Neural crest cell (in vitro differentiated cells): ENCODE measurements at regions not wholly inside any gene's neighbourhood (a gene's known extent, or its start where the extent isn't known, plus 50 kb on each side); places are given as distances from the start of the nearest gene placed in this dataset.

Source experiments
- DNase-seq: peaks from one replicate; pipeline ENCODE4 v3.0.0; 2021; ENCODE audit warnings: low read depth, mixed read lengths, low spot score
- H3K27ac Mint-ChIP-seq: one replicate; pipeline ENCODE4 v1.8.0; 2021; ENCODE audit warnings: mild to moderate bottlenecking, mixed read lengths; ENCODE audit not compliant: unreplicated experiment
- H3K27me3 Mint-ChIP-seq: 2 replicates; pipeline ENCODE4 v1.8.0; 2021; ENCODE audit warnings: low read depth, mild to moderate bottlenecking, mixed read lengths
- H3K36me3 Mint-ChIP-seq: 2 replicates; pipeline ENCODE4 v1.8.0; 2021; ENCODE audit warnings: low read depth, mild to moderate bottlenecking, mixed read lengths
- H3K4me1 Mint-ChIP-seq: 2 replicates; pipeline ENCODE4 v1.8.0; 2021; ENCODE audit warnings: mixed read lengths
- H3K4me3 Mint-ChIP-seq: one replicate; pipeline ENCODE4 v1.8.0; 2021; ENCODE audit warnings: mild to moderate bottlenecking, mixed read lengths
- H3K9me3 Mint-ChIP-seq: 2 replicates; pipeline ENCODE4 v1.8.0; 2021; ENCODE audit warnings: mixed read lengths
- TF ChIP-seq, protein P1 (sequence below): fragments of 200-600 bp; sonication (generic); conservative IDR thresholded peaks from 2 replicates; pipeline ENCODE4 v1.5.0; 2021; ENCODE audit warnings: antibody characterized with exemption, mild to moderate bottlenecking

DNA sequence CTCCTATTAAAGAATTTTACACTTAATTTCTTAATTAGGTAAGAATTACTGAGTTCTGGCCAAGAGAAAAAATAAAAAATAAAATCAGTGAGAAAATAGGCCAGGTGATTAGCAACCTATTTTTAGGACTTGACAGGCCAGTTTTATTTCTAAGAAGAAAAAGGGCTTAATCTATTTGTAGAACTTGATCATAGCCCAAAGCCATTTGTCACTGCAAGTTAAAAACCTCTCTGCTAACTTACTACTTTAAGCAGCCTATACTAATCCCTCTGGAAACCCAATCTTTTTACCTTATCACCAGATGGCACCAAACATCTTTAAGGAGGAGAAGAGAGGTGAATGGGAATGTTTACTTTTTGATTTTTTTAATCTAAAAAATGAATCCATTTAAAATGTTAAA, 222.1 kb upstream of the RHOBTB1 start:
- peaks cover 2% of the 10 kb centered on the region for H3K36me3 Mint-ChIP-seq

DNA sequence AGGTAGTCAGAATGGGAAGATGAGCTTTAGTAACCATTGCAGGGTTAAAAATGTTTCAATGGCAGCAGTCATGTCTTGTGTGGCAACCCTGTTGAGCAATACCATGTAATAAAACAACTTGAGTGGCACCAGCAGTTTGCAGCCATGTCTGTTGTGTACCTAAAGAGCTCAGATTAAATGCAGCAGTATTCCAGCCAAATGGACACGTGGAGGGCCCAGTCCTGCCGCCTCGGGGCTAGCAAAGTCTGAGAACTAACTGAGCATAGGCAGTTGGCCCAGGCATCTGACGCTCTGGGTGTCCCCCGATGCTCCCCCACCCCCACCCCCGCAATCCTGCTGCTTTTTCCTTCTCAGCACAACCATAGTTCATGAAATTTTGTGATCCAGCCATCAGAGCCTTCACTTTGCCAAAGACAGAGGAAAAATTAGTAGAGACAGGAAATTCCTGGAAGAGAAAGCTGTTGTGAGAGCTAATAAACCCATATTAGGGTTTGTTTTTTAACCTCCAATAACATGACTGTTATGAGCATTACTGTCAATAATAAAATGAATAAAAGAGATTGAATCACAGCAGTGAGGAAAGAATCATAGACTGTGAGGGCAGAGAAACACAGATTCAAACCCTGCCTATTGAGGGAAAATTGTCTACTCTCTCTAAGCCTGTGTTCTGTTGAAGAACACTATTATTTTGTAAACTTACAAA, 220.6 kb upstream of the RHOBTB1 start:
- peaks cover 2% of the 10 kb centered on the region for H3K36me3 Mint-ChIP-seq
- TF ChIP-seq, protein P1, sequence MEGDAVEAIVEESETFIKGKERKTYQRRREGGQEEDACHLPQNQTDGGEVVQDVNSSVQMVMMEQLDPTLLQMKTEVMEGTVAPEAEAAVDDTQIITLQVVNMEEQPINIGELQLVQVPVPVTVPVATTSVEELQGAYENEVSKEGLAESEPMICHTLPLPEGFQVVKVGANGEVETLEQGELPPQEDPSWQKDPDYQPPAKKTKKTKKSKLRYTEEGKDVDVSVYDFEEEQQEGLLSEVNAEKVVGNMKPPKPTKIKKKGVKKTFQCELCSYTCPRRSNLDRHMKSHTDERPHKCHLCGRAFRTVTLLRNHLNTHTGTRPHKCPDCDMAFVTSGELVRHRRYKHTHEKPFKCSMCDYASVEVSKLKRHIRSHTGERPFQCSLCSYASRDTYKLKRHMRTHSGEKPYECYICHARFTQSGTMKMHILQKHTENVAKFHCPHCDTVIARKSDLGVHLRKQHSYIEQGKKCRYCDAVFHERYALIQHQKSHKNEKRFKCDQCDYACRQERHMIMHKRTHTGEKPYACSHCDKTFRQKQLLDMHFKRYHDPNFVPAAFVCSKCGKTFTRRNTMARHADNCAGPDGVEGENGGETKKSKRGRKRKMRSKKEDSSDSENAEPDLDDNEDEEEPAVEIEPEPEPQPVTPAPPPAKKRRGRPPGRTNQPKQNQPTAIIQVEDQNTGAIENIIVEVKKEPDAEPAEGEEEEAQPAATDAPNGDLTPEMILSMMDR, result no peak
- no peak for DNase-seq
- no peaks in the 10 kb centered on the region for H3K27me3 Mint-ChIP-seq
- H3K27ac Mint-ChIP-seq, result no peak overlapping the region
- H3K4me3 Mint-ChIP-seq, result no peak overlapping the region
- H3K4me1 Mint-ChIP-seq, result no peaks in the 10 kb centered on the region
- peaks cover 18% of the 10 kb centered on the region for H3K9me3 Mint-ChIP-seq

More for the DNA sequence above, 222.1 kb upstream of the RHOBTB1 start:
- Mint-ChIP-seq H3K4me3 (no peak overlapping the region), H3K9me3 (peaks cover 18% of the 10 kb centered on the region), H3K27ac (no peak overlapping the region), H3K4me1 (no peaks in the 10 kb centered on the region), H3K27me3 (no peaks in the 10 kb centered on the region)
- no peak for DNase-seq
- TF ChIP-seq, protein P1, result no peak

DNA sequence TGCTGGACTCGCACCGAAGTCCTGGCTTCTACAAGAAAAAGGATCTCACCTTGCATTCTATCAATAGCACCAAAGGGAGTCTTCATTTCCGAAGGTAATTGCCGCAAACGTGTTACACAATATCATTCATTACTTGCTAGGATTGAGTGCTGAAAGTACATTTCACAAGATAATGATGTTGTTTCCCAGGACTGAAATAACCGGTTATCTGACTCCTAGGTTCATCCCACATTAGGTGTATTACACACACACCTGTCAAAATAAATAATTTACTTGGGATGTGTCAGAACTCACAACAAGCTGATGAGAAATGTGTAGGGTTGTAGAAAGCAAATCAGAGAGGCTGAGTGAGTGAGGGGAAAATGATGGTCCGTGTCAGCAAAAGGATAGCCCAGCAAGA, 219.4 kb upstream of the RHOBTB1 start:
- no peak for DNase-seq
- Mint-ChIP-seq H3K9me3 (peaks cover 18% of the 10 kb centered on the region), H3K36me3 (no peaks in the 10 kb centered on the region), H3K4me3 (no peak overlapping the region), H3K27me3 (no peaks in the 10 kb centered on the region), H3K27ac (no peak overlapping the region), H3K4me1 (no peaks in the 10 kb centered on the region)
- TF ChIP-seq, protein P1, result no peak

DNA sequence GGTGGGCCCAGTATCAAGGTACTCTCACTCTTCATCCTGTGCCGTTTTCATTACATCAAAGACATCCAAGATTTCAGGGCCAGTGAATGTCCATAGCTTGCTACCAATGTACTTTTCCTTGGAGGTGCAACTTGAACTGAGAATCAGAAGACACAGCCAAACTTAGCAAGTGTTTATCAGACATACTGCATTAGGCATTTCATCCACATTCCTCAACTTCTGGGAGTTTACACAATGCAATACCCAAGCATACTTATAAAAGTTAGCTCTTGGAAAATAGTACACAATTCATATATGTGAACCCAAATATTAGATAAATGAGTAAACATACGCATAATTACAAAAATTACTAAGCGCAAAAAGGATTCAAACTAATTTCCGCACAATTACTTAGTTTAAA, 216.3 kb upstream of the RHOBTB1 start:
- Mint-ChIP-seq H3K9me3 (peaks cover 8% of the 10 kb centered on the region), H3K4me1 (no peaks in the 10 kb centered on the region), H3K4me3 (no peak overlapping the region), H3K27ac (no peak overlapping the region), H3K27me3 (no peaks in the 10 kb centered on the region), H3K36me3 (no peaks in the 10 kb centered on the region)
- TF ChIP-seq, protein P1, result no peak
- DNase-seq, result no peak

DNA sequence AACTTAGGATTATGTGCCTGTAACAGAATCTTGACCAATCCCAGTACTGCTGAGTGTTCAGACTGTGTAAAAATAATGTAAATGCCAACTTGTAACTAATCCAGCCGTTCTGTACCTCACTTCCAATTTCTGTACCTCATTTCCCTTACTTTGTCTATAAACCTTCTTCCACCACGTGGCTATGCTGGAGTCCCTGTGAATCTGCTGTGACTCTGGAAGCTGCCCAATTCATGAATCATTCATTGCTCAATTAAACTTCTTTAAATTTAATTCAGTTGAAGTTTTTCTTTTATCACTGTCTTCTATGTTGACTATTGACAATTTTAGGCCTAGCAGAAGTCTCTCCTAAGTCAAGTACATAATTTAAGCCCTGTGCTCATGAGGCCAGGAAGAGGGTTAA, 215.3 kb upstream of the RHOBTB1 start:
- Mint-ChIP-seq H3K27ac (no peak overlapping the region), H3K36me3 (no peaks in the 10 kb centered on the region), H3K9me3 (peaks cover 8% of the 10 kb centered on the region), H3K27me3 (no peaks in the 10 kb centered on the region), H3K4me3 (no peak overlapping the region), H3K4me1 (no peaks in the 10 kb centered on the region)
- TF ChIP-seq, protein P1, result no peak
- DNase-seq, result no peak
